ENCODE measurements at regions not wholly inside any gene's neighbourhood (a gene's known extent, or its start where the extent isn't known, plus 50 kb on each side); places are given as distances from the start of the nearest gene placed in this dataset.

GRCh38 chr1:226482196-226482595 is 66.4 kb upstream of the STUM start:
- no peak for TF ChIP-seq CTCF (IDR thresholded peaks at IDR 0.05; ENCODE audit: low read depth, low read length)
- no peak for TF ChIP-seq EZH2phosphoT487 (IDR thresholded peaks at IDR 0.05; ENCODE audit: low read depth)

Data from OCI-LY3 (cell line).